Pancreas (tissue), 10 donors: ENCODE measurements at regions not wholly inside any gene's neighbourhood (a gene's known extent, or its start where the extent isn't known, plus 50 kb on each side); places are given as distances from the start of the nearest gene placed in this dataset.

Experiments used
- ATAC-seq, 4 donors: fragments of 200-7000 bp; cut with Tn5 transposase; one replicate each; pipeline versions ENCODE4 v1.8.0 to v1.9.1; 2020; ENCODE audit warnings: mild to moderate bottlenecking in 4 of 4, moderate library complexity in 4 of 4
- DNase-seq, 6 donors: peaks; one replicate each; pipeline ENCODE4 v3.0.0-alpha.2; 2020
- FAIRE-seq: peaks from 2 replicates; lab custom pipeline; 2012; peaks lifted over from hg19 to GRCh38; lab: Jason Lieb, UNC
- H3K27ac ChIP-seq, 4 donors: fragments of 200-600 bp; sonication (generic); 1 replicate in 3 of 4; 2 replicates in 1 of 4; pipeline versions ENCODE4 v1.5.0 to v1.8.0; 2020
- H3K27me3 ChIP-seq, 4 donors: fragments of 200-600 bp; one replicate each; pipeline ENCODE4 v1.8.0; 2021
- H3K36me3 ChIP-seq, 3 donors: fragments of 200-600 bp; sonication (generic) in 1 of 3; one replicate each; pipeline versions ENCODE4 v1.5.0 to v1.8.0; 2020 to 2021
- H3K4me1 ChIP-seq, 3 donors: fragments of 200-600 bp; one replicate each; pipeline ENCODE4 v1.8.0; 2021
- H3K4me3 ChIP-seq, 4 donors: fragments of 200-600 bp; sonication (generic) in 2 of 4; one replicate each; pipeline versions ENCODE4 v1.5.0 to v1.8.0; 2020 to 2021
- H3K9me3 ChIP-seq, 4 donors: fragments of 200-600 bp; one replicate each; pipeline ENCODE4 v1.8.0; 2021
- CTCF ChIP-seq, 4 donors: fragments of 200-600 bp; sonication (generic) in 3 of 4; IDR thresholded peaks; one replicate each; pipeline versions ENCODE4 v1.5.0 to v1.8.0; 2021; ENCODE audit warnings: antibody characterized with exemption in 4 of 4
- WGBS, 2 donors: extraction: QIAGEN DNeasy Blood & Tissue Kit; methylation state at CpG; one replicate each; pipeline ENCODE4 v1.1.7; 2013; 5-methylcytosine and 5-hydroxymethylcytosine counted together
- intact Hi-C, 3 donors: fragments of 100-400 bp; cut with DNase I; formaldehyde crosslinking; loops; one replicate each; pipeline versions ENCODE4 v1.11.1 to v1.14.2; 2022
- donor health status: healthy with polysubstance abuse.
- donor health status: DM: no; HTN: no; CAD: no; lungs with moderate emphysema.
- donor health status: DM: no; HTN: no; CAD: no.
- donor health status: control.
- donor health status: control.
- donor health status: Bipolar disorder and iron deficiency.
- donor health status: DM: yes; HTN: yes; CAD: no.
- donor health status: DM: no; HTN: no; CAD: no.
- donor health status: DM: no; HTN: no; CAD: no.
- donor health status: DM: yes; HTN: yes; CAD: no.

- no peaks in the 10 kb centered on the region for H3K4me1 ChIP-seq
- ATAC-seq, result no peak
Measured at GRCh38 chr9:13879981-13880380, 434.0 kb downstream of the NFIB start.

GRCh38 chr9:13879011-13879410 lies 434.9 kb downstream of the NFIB start:
- 88 to 92% methylated on average over 3 of the region's 3 CpGs for WGBS, 2 donors
- Histone ChIP-seq H3K4me1 (no peaks in the 10 kb centered on the region), H3K36me3 (no peaks in the 10 kb centered on the region), H3K9me3 (no peaks in the 10 kb centered on the region), H3K27ac (no peak overlapping the region), H3K4me3 (no peak overlapping the region), H3K27me3 (no peaks in the 10 kb centered on the region)
- ATAC-seq (no peak), DNase-seq (no peak), FAIRE-seq (no peak)
- TF ChIP-seq CTCF (IDR thresholded peaks at IDR 0.05), result no peak
- intact Hi-C loops, result no loop called here

More at GRCh38 chr9:13879981-13880380, 434.0 kb downstream of the NFIB start:
- intact Hi-C loops, result no loop called here
- no peaks in the 10 kb centered on the region for H3K27me3 ChIP-seq
- FAIRE-seq (no peak), DNase-seq (no peak)
- H3K27ac ChIP-seq, result no peak overlapping the region
- no peaks in the 10 kb centered on the region for H3K36me3 ChIP-seq
- no peak for TF ChIP-seq CTCF (IDR thresholded peaks at IDR 0.05)
- WGBS, 2 donors, result 81% methylated on average over 1 of the region's 1 CpG
- no peaks in the 10 kb centered on the region for H3K9me3 ChIP-seq
- H3K4me3 ChIP-seq, result no peak overlapping the region

GRCh38 chr9:13878241-13878711 lies 435.7 kb downstream of the NFIB start:
- no peak for DNase-seq
- no peak overlapping the region for H3K27ac ChIP-seq
- intact Hi-C loops, result no loop called here
- no peak for ATAC-seq
- no peaks in the 10 kb centered on the region for H3K9me3 ChIP-seq
- FAIRE-seq, result no peak
- WGBS, 2 donors, result 62 to 70% methylated on average over 3 of the region's 3 CpGs
- H3K36me3 ChIP-seq, result no peaks in the 10 kb centered on the region
- TF ChIP-seq CTCF (IDR thresholded peaks at IDR 0.05), result no peak
- no peak overlapping the region for H3K4me3 ChIP-seq
- H3K27me3 ChIP-seq, result no peaks in the 10 kb centered on the region
- no peaks in the 10 kb centered on the region for H3K4me1 ChIP-seq

GRCh38 chr9:13876741-13877140 lies 437.2 kb downstream of the NFIB start:
- H3K4me3 ChIP-seq, result no peak overlapping the region
- no peaks in the 10 kb centered on the region for H3K9me3 ChIP-seq
- 60 to 79% methylated on average over 1 of the region's 1 CpG for WGBS, 2 donors
- no peaks in the 10 kb centered on the region for H3K4me1 ChIP-seq
- DNase-seq (no peak), ATAC-seq (no peak), FAIRE-seq (no peak)
- intact Hi-C loops, result no loop called here
- H3K27me3 ChIP-seq, result no peaks in the 10 kb centered on the region
- no peak for TF ChIP-seq CTCF (IDR thresholded peaks at IDR 0.05)
- no peak overlapping the region for H3K27ac ChIP-seq
- H3K36me3 ChIP-seq, result no peaks in the 10 kb centered on the region

- no peak for TF ChIP-seq CTCF (IDR thresholded peaks at IDR 0.05)
- Histone ChIP-seq H3K4me3 (no peak overlapping the region), H3K4me1 (no peaks in the 10 kb centered on the region), H3K9me3 (no peaks in the 10 kb centered on the region), H3K27ac (no peak overlapping the region), H3K36me3 (no peaks in the 10 kb centered on the region), H3K27me3 (no peaks in the 10 kb centered on the region)
- ATAC-seq (no peak), FAIRE-seq (no peak), DNase-seq (no peak)
- 84 to 86% methylated on average over 3 of the region's 3 CpGs for WGBS, 2 donors
- intact Hi-C loops, result no loop called here
Measured at GRCh38 chr9:13873203-13873602, 440.7 kb downstream of the NFIB start.
